Muscle layer of duodenum (tissue), 2 donors: ENCODE measurements at regions not wholly inside any gene's neighbourhood (a gene's known extent, or its start where the extent isn't known, plus 50 kb on each side); places are given as distances from the start of the nearest gene placed in this dataset.

Source experiments
- H3K27ac ChIP-seq: one replicate; pipeline ENCODE4 v1.7.0; 2013; ENCODE audit warnings: mild to moderate bottlenecking, low read length
- H3K27me3 ChIP-seq: one replicate; pipeline ENCODE4 v1.7.0; 2013; ENCODE audit warnings: low read depth, mild to moderate bottlenecking, control low read depth, low read length
- H3K36me3 ChIP-seq, 2 donors: one replicate each; pipeline ENCODE4 v1.7.0; 2013; ENCODE audit warnings: low read length in 2 of 2, control low read depth in 1 of 2, mild to moderate bottlenecking in 1 of 2; ENCODE audit not compliant: insufficient read depth in 2 of 2, control insufficient read depth in 1 of 2
- H3K4me1 ChIP-seq, 2 donors: one replicate each; pipeline ENCODE4 v1.7.0; 2013; ENCODE audit warnings: low read length in 2 of 2, mild to moderate bottlenecking in 2 of 2, control low read depth in 1 of 2, moderate library complexity in 1 of 2; ENCODE audit not compliant: insufficient read depth in 2 of 2, control insufficient read depth in 1 of 2
- H3K4me3 ChIP-seq, 2 donors: one replicate each; pipeline ENCODE4 v1.7.0; 2013; ENCODE audit warnings: low read length in 2 of 2, low read depth in 1 of 2, mild to moderate bottlenecking in 1 of 2
- H3K9me3 ChIP-seq, 2 donors: one replicate each; pipeline ENCODE4 v1.7.0; 2013; ENCODE audit warnings: low read length in 2 of 2, control low read depth in 1 of 2, mild to moderate bottlenecking in 1 of 2; ENCODE audit not compliant: control insufficient read depth in 1 of 2
- donor health status: healthy.

- peaks cover 0 to 4% of the 10 kb centered on the region in 2 donors for H3K9me3 ChIP-seq
- H3K4me3 ChIP-seq = no peak overlapping the region
- H3K27me3 ChIP-seq = no peaks in the 10 kb centered on the region
- H3K36me3 ChIP-seq = no peaks in the 10 kb centered on the region
- no peak overlapping the region for H3K27ac ChIP-seq
- no peaks in the 10 kb centered on the region for H3K4me1 ChIP-seq
Measured at GRCh38 chr18:75937306-75937705, 509.8 kb upstream of the SMIM21 start.

- Histone ChIP-seq H3K27ac (no peak overlapping the region), H3K4me3 (no peak overlapping the region), H3K9me3 (peaks cover 0 to 2% of the 10 kb centered on the region in 2 donors), H3K4me1 (no peaks in the 10 kb centered on the region), H3K27me3 (no peaks in the 10 kb centered on the region), H3K36me3 (no peaks in the 10 kb centered on the region)
Measured at GRCh38 chr18:75936862-75937261, 509.4 kb upstream of the SMIM21 start.

GRCh38 chr18:75931079-75931478 is 503.6 kb upstream of the SMIM21 start:
- no peak overlapping the region for H3K27ac ChIP-seq
- no peaks in the 10 kb centered on the region for H3K27me3 ChIP-seq
- no peaks in the 10 kb centered on the region for H3K9me3 ChIP-seq
- H3K36me3 ChIP-seq = no peaks in the 10 kb centered on the region
- H3K4me1 ChIP-seq = no peaks in the 10 kb centered on the region
- H3K4me3 ChIP-seq = no peak overlapping the region

- no peaks in the 10 kb centered on the region for H3K9me3 ChIP-seq
Measured at GRCh38 chr18:75928706-75929105, 501.2 kb upstream of the SMIM21 start.

GRCh38 chr18:75927791-75928190 is 500.3 kb upstream of the SMIM21 start:
- H3K27me3 ChIP-seq = no peaks in the 10 kb centered on the region
- no peak overlapping the region for H3K4me3 ChIP-seq
- H3K4me1 ChIP-seq = no peaks in the 10 kb centered on the region
- no peak overlapping the region for H3K27ac ChIP-seq
- no peaks in the 10 kb centered on the region for H3K9me3 ChIP-seq
- H3K36me3 ChIP-seq = no peaks in the 10 kb centered on the region

More at GRCh38 chr18:75928706-75929105, 501.2 kb upstream of the SMIM21 start:
- Histone ChIP-seq H3K27ac (no peak overlapping the region), H3K36me3 (no peaks in the 10 kb centered on the region), H3K4me1 (no peaks in the 10 kb centered on the region), H3K27me3 (no peaks in the 10 kb centered on the region), H3K4me3 (no peak overlapping the region)

GRCh38 chr18:75926811-75927210 is 499.3 kb upstream of the SMIM21 start:
- H3K27ac ChIP-seq = no peak overlapping the region
- H3K4me1 ChIP-seq = no peaks in the 10 kb centered on the region
- H3K9me3 ChIP-seq = no peaks in the 10 kb centered on the region
- H3K27me3 ChIP-seq = no peaks in the 10 kb centered on the region
- H3K4me3 ChIP-seq = no peak overlapping the region
- no peaks in the 10 kb centered on the region for H3K36me3 ChIP-seq

GRCh38 chr18:75923169-75923568 is 495.7 kb upstream of the SMIM21 start:
- Histone ChIP-seq H3K36me3 (no peaks in the 10 kb centered on the region), H3K4me1 (no peaks in the 10 kb centered on the region), H3K27me3 (no peaks in the 10 kb centered on the region), H3K27ac (no peak overlapping the region), H3K9me3 (no peaks in the 10 kb centered on the region), H3K4me3 (no peak overlapping the region)

GRCh38 chr18:75916624-75916982 is 489.1 kb upstream of the SMIM21 start:
- peaks cover 3% of the 10 kb centered on the region for H3K27me3 ChIP-seq
- no peaks in the 10 kb centered on the region for H3K9me3 ChIP-seq
- H3K36me3 ChIP-seq = no peaks in the 10 kb centered on the region
- H3K4me3 ChIP-seq = peak overlapping the region in 1 of 2 donors; percentile 66
- H3K4me1 ChIP-seq = peaks cover 0 to 6% of the 10 kb centered on the region in 2 donors
- H3K27ac ChIP-seq = no peak overlapping the region

- peaks cover 3% of the 10 kb centered on the region for H3K27me3 ChIP-seq
- H3K27ac ChIP-seq = no peak overlapping the region
- H3K4me1 ChIP-seq = peaks cover 0 to 6% of the 10 kb centered on the region in 2 donors
- H3K4me3 ChIP-seq = peak overlapping the region in 1 of 2 donors; percentile 66
- H3K9me3 ChIP-seq = no peaks in the 10 kb centered on the region
- H3K36me3 ChIP-seq = no peaks in the 10 kb centered on the region
Measured at GRCh38 chr18:75915941-75916623, 488.6 kb upstream of the SMIM21 start.

GRCh38 chr18:75912829-75913228 is 485.3 kb upstream of the SMIM21 start:
- Histone ChIP-seq H3K36me3 (no peaks in the 10 kb centered on the region), H3K9me3 (no peaks in the 10 kb centered on the region), H3K27me3 (peaks cover 3% of the 10 kb centered on the region), H3K4me1 (peaks cover 0 to 6% of the 10 kb centered on the region in 2 donors), H3K27ac (no peak overlapping the region), H3K4me3 (no peak overlapping the region)

- Histone ChIP-seq H3K27me3 (no peaks in the 10 kb centered on the region), H3K27ac (no peak overlapping the region), H3K36me3 (no peaks in the 10 kb centered on the region)
Measured at GRCh38 chr18:75904416-75904815, 476.9 kb upstream of the SMIM21 start.

GRCh38 chr18:75898651-75899050 is 471.1 kb upstream of the SMIM21 start:
- Histone ChIP-seq H3K27ac (no peak overlapping the region), H3K4me1 (no peaks in the 10 kb centered on the region), H3K27me3 (no peaks in the 10 kb centered on the region), H3K36me3 (no peaks in the 10 kb centered on the region), H3K9me3 (no peaks in the 10 kb centered on the region), H3K4me3 (no peak overlapping the region)

More at GRCh38 chr18:75904416-75904815, 476.9 kb upstream of the SMIM21 start:
- Histone ChIP-seq H3K9me3 (no peaks in the 10 kb centered on the region), H3K4me3 (no peak overlapping the region), H3K4me1 (no peaks in the 10 kb centered on the region)
